GM21737 (cell line): ENCODE measurements at regions not wholly inside any gene's neighbourhood (a gene's known extent, or its start where the extent isn't known, plus 50 kb on each side); places are given as distances from the start of the nearest gene placed in this dataset.
"Not testable (repeated sequence)": the region's sequence is repeated elsewhere in the genome, so short reads cannot be mapped to it uniquely, and the experiment has no call there.

ENCODE experiments used
- ATAC-seq: cut with Tn5 transposase; IDR thresholded peaks from one replicate; pipeline ENCODE4 v1.9.1; 2021; ENCODE audit warnings: mild to moderate bottlenecking, moderate library complexity; ENCODE audit not compliant: unreplicated experiment

DNA sequence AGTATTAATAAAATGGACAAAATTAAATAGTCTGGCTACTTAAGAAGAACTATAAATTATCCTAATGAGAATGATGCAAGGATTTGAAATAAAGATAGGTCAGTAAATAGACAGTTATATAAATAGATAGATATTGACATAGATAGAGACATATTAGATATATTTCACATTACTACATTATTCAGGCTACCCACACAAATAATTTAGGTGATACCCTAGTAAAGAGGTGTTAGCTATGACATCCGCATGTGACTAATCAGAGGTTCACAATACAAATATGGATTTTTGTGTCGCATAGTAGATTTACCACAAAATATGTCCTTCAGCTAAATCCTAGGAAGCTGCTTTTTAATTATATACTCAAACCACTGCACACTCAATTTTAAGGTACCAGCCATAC, 729.0 kb upstream of the ANO3 start:
- no peak for ATAC-seq

DNA sequence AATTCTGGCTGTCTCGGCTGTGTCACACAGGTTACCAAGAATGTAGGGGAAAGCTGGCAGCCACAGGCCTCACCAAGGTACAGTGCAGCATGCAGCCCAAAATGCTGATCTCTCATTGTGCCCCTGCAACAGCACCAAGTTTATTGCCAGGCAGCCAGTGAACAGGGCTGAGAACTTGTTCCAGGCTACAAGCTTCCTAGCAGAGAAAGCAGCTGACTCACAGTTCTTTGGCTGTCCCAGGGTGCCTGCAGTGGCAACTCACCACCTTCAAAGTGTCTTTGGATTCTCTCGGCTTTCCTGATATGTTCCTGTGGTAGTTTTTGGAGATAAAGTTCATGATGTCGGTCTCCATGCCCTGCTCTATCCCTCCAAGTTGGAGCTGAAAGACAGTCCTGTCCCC, 719.1 kb upstream of the ANO3 start:
- no peak for ATAC-seq

DNA sequence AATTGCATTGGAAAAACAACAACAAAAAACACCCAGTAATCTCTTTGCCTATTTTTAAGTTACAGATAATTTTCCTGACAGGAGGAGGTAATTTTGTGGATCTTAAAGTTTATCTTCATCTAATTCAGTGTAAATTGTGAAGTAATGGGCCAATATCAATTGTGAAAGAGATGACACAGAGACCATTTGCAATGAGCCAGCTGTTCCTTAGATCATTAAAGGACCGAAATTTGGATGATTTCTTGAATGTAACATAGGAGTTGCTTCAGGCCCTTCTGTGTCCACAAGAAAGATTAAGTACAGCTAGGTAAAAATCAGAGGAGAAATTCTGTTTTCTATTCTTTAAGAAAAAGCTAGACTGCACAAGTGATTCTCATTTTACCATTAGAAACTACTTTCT, 718.5 kb upstream of the ANO3 start:
- no peak for ATAC-seq

DNA sequence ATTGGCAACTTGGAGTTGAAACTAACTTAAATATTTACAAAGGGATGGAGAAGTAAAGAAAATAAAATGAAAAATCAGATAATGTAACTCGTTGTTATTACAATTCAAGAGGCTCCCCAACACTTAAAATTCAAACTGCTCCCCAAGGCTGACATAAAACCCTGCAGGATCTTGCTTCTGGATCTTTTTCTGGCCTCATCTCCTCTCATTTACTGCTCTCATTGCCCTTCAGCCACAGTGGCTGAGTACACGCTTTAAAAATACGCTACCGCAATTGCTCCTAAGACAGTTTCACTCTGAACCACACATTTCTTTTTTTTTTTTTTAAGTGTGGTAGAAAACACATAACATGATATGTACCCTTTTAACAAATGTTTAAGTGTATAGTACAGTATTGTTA, 718.1 kb upstream of the ANO3 start:
- ATAC-seq, result no peak

DNA sequence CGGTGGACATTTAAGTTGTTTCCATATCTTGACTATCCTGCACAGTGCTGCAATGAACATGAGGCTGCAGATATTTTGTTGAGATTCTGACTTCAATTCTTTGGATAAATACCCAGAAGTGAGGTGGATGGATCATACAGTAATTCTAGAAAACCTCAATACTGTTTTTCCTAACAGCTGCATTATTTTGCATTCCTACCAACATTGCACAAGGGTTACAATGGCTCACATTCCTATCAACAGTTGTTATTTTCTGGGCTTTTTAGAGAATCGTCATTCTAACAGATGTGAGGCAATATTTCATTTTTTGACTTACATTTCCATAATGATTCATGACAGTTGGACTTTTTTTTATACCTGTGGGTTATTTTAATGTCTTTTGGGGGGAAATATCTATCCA, 716.9 kb upstream of the ANO3 start:
- no peak for ATAC-seq

DNA sequence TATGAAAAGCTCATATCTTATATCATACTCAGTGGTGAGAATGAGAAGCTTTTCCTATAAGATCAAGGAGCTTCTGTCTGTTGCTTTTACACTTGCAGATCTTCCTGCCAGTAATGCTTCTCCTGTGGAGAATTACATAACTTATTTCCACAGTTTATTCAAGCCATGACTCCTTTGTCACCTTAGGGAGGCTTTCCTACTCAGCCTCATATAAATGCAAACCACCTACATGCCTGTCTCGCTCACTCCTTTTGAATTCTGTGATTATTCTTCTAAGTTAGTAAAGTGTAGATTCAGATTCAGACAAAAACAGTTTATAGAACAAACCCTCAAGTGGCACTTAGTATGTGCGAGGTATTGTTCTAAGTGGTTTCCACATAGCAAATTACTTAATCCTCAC, 716.1 kb upstream of the ANO3 start:
- ATAC-seq, result no peak

DNA sequence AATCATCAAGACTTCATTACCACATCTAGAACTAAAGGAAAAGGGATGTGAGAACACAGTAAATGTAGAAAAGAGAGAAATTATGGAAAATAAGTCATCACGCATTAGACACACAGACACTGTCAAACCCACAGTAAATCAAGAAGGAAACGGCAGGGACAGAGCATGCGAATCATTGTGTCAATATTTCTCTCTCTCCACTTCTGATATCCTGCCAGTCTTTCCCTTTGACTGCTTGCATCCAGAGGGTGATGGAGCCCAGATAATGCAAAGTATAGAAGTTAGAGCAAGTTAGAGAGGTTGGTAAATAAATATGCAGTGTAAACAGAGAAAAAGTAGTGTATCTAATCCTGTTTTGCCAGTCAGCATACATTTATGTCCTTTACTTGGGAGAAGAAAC, 706.8 kb upstream of the ANO3 start:
- ATAC-seq, result no peak

DNA sequence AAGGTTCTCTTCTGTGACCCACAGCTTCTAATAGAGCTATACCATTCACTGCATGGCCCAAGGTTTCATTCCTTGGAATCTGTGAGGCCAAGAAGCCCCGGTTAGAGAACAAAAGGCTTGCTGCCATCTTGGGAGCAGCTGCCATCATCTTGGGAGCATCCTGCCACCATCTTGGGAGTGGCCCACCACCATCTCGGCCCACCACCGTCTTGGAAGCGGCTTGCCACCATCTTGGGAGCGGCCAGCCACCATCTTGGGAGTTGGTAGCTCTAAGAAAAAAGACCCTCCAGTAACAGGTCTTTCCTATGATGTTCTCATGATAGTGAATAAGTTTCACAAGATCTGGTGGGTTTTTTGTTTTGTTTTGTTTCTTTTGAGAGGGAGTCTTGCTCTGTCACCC, 703.9 kb upstream of the ANO3 start:
- no peak for ATAC-seq

DNA sequence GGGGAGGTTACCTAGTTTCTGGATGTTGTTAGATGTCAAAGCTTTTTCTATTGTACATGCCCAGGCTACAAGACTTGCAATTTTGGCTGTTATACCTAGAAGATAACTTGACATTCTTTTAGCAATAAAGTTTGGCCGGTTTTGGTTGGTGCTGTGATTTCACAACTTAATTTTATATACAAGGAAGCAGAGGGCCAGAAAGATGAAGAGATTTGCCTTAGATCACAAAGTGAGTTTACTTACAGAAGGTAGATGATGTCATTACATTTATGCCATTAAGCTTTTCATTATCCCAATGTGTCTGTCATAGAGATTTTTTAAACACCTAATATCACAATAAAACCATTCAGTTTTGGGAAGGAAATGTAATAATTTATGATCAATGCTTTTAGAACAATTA, 698.7 kb upstream of the ANO3 start:
- no peak for ATAC-seq

DNA sequence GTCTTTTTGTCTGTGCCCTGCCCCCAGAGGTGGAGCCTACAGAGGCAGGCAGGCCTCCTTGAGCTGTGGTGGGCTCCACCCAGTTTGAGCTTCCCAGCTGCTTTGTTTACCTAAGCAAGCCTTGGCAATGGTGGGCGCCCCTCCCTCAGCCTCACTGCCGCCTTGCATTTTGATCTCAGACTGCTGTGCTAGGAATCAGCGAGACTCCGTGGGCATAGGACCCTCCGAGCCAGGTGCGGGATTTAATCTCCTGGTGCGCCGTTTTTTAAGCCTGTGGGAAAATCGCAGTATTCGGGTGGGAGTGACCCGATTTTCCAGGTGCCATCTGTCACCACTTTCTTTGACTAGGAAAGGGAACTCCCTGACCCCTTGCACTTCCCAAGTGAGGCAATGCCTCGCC, 682.7 kb upstream of the ANO3 start:
- ATAC-seq, result not testable (repeated sequence)

DNA sequence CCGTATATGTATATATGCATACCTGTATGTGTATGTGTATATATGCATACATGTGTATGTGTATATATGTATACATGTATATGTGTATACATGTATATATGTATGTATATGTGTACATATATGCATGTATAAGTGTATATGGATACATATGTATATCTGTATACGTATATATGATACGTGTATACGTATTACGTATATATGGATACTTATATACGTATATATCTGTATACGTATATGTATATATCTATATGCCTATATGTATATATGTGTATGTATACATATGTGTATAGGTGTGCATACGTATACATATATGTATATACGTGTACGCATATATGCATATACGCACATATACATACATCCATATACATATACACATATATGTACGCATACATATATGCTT, 681.6 kb upstream of the ANO3 start:
- no peak for ATAC-seq

DNA sequence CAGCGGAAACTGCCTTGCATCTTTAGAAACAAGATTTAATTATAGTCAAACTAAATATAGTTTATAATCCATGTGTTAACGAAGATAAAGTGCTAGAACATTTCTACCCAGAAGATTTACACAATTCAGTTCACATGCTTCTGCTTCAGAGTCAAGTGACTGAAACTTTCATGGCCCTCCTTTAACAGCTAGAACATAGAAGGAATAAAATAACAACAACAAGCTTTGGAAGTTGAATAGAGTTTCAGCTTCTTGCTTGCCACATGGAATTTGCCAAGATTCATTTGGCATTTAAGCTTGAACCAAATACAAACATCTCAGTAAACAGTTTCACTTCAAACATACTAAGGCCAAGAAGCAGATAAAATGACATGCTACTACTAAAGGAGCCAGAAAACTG, 676.3 kb upstream of the ANO3 start:
- ATAC-seq, result no peak

DNA sequence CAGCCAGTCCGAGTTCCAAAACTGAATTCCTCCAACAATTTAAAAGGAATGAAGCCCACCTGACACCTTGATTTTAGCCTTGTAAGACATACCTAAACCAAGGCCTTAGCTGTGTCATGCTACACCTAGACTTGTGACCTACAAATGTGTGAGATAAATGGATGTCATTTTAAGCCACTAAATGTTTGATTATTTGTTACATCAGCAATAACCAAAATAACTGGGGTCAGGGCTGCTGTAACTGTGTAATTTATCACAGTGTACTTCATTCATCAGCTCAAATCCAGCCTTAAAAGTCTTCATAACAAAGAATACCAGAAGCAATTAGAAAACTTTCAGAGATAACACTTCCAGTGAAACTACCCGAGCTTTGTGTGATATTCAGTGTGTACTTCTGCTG, 673.0 kb upstream of the ANO3 start:
- no peak for ATAC-seq

DNA sequence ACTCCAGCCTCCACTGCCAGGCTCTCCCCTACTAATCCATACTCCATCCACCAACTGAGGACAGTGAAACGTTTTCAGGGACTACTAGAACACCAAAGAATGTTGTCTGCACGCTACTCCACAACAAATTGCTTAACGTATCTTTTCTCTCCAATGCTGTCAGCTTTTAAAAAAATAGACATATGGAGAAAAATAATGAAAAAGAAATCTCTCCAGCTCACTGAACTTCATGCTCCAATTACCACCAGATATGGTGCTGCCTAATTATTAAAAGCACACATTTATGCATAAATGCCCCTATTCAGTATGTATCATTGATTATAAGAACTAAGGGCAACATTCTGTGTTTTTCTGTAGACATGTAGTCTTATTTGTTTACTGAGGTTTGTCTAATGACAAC, 672.2 kb upstream of the ANO3 start:
- ATAC-seq, result no peak

DNA sequence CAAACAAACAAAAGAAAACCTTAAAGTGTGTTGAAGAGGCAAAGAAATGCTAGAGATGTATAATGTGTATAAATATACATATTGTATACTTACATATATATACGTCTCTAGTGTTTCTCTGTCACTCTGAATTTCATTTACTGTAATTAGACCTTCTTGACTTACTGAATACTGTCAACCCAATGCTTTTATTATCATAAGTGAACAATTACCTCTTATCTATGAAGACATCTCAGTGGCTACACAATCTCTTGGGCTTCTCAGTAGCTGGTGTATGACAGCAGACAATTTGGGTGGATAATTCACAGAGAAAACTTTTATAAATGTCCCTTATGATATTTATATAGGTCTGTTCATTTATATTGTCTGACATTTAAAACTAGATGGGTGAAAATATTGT, 664.1 kb upstream of the ANO3 start:
- no peak for ATAC-seq

DNA sequence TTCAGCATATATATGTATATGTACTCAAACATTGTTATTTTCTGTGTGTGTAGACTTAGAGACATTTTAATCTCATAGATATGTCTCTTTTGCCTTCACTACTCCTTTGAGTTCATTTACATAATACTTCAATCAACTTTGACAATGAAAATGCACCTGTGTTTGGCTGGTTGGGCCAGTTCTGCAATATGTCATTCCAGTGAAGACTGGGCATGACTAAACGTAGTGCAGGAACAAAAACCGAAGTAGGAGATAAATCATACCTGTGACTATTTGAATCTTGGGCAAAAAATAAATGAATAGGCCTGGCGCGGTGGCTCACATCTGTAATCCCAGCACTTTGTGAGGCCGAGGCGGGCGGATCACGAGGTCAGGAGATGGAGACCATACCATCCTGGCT, 640.0 kb upstream of the ANO3 start:
- no peak for ATAC-seq

DNA sequence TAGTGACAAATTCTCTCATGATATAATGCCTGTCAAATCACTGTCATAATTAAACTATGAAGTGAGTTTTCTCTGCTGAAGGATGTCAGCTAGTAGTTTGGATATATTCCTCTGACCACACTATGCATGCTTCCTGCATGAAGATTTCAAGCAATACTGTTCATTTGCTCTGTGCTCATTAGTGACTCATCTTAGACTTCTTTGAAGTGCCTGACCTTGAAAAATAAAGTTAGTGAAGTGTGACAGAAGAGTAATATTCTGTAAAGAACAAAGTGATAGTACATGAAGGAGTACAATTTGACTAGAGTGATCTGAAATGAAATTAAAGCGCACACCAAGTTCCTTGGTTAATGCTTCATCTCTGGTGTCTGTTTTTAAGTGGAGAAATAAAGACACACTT, 629.5 kb upstream of the ANO3 start:
- ATAC-seq, result no peak

DNA sequence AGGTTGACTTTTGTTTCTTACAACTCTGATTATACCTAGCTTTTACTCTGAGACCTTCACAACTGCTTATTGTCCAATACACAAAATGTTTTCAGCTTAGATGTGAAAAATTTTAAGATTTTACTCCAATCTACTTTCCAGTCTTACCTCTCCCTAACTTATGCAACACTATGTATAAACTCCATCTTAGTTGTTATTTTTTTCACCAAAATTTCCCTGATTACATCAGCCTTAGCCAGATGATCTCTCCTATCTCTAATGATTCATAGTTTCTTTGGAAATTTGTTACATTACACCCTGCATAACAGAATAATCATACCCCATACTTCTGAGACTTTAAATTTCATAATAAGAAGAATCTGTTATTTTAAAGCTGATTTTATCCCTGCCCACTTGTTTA, 621.0 kb upstream of the ANO3 start:
- ATAC-seq, result no peak

DNA sequence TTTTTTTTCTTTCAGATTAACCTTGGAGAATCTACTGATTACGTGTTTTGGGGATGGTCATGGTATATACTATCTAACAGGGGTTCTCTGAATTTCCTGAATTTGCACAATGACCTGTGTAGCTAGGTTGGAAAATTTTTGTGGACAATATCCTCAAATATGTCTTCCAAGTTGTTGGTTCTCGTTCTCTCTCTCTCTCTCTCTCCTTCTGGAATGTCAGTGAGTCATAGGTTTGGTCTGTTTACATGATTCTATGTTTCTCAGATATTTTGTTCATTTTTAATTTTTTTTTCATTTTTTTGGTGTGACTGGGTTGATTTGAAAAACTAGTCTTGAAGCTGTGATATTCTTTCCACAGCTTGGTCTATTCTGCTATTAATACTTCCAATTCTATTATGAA, 604.0 kb upstream of the ANO3 start:
- ATAC-seq, result no peak

DNA sequence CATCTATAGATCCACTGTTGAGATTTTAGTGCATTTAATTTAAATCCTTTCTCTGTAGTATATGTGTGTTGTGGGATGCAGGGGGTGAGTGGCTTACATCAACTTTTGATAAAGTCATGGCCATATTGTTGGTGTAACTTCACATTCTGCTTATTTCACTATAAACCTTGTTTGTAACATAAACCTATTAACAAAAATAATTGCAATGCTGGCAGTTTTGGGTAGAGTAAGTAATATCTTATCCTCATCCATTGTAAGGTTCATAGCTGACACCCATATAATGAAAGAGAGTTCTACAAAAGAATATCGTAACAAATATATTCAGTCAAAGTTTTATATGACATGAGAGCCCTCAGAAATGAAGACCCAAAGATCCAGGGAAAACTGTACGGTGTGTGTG, 601.7 kb upstream of the ANO3 start:
- ATAC-seq, result no peak

DNA sequence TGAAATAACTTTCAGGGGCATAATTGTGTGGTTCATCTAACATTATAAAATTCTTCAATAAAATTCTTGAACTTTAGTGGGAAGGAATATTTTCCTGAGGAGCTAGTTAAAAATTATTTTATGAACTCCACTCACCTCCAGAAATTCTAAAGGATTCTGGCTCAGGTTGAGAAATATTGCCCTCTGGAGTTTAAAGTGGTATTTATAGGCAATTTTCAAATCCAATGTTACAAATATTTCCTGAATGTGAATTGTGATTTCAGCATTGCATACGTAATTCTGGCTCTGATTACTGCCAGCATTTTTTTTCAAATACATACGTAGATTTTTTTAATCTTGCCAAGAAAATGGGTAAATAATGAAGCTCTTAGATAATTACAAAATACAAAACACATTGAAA, 598.2 kb upstream of the ANO3 start:
- no peak for ATAC-seq

DNA sequence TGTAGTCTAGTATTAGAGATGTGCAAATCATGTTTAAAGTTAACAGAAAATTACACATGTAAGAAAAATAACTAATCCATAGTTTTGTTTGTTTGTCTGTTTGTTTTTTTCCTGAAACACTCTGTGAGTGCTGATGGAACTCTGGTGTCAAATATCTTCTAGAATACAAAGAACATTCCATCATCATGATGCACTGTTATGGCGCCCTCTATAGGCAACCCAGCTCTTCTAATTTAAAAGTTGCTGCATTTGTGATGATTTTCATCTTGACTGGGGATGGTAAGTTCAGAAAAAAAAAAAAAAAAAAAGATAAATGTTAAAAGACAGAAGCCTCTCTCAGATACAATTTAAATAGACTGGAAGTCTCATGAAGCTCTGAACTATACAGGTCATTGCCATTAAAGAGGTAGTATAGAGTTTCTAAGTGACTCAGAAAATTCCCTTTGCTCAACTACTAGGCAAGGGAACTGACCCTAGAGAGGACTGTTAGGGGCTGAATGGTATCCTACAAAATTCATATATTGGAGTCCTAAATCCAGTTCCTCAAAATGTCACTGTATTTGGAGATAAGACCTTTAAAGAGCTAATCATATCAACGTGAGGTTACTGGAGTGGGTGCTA, 597.2 kb upstream of the ANO3 start:
- no peak for ATAC-seq

DNA sequence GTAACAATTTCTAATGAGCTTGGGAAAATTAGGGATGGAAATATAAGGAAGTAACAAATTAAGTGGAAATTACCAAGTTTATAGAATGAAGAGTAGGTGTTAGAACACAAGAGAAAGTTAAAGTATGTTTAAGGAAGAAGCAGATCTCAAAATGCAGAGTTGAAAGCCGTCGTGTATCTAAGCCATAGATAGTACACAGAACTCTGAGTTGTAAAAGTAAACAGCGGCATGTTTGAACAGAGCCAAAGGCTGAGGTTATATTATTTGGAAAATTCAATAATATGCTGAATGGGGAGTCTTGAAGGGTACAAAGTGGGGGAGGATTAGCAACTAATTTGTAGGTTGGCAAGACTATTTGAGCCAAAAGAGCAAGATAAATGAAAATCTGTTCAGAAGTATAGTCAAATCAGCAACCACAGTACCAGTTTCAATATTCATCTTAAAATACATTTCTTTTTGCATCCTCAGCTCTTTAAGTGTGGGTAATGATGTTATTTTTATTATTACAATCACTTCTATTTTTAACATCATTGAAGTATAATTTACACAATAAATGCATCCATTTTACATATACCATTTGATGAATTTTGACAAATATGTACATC, 594.8 kb upstream of the ANO3 start:
- no peak for ATAC-seq
